ENCODE measurements at regions not wholly inside any gene's neighbourhood (a gene's known extent, or its start where the extent isn't known, plus 50 kb on each side); places are given as distances from the start of the nearest gene placed in this dataset.

DNA sequence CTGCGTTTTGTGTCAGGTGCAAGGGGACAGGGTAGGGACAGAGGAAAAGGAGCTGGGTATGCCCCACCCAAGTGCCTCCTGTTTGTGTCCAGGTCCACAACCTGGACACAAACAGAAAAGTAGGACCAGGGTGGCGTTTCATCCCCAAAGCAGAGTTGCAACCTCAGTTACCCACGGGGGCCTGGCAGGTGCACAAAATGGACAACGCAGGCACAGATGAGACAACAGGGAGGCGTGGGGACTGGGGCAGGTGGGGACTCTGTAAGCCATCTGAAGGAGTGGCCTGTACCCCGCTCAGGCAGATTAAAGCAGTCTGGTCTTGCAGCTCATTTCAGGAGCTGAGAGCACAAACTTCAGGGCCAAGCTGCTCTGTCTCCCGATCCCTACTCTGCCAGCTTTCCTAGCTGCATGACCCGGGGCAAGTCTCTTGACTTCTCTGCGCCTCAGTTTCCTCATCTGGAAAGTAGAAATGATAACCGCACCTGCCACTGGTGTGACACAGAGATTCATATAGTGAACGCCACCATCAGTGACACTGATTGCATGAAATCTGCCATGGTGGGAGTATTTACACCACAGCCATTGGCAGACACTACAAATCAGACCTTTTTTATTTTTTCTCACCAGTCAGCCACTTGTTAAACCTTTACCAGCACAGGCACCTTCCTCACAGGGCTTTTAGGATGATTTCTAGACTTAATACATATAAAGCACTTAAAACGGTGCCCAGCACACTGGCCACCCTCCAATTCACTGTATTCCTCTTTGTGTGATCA, 123.0 kb downstream of the PHETA1 start:
- TF ChIP-seq REST (tag by site-specific recombination; IDR thresholded peaks at IDR 0.05) (no peak), ZNF138 (tag by site-specific recombination; IDR thresholded peaks at IDR 0.05; ENCODE audit: borderline replicate concordance) (no peak)

Measured in HEK293 (cell line).